NB4 (cell line): ENCODE measurements at regions not wholly inside any gene's neighbourhood (a gene's known extent, or its start where the extent isn't known, plus 50 kb on each side); places are given as distances from the start of the nearest gene placed in this dataset.

Experiments
- MYC ChIP-seq: IDR thresholded peaks from 2 replicates; pipeline ENCODE4 v1.6.1; 2011; ENCODE audit warnings: low read depth, low read length
- POLR2A ChIP-seq: IDR thresholded peaks from 2 replicates; pipeline ENCODE4 v1.6.1; 2011; ENCODE audit warnings: mild to moderate bottlenecking; ENCODE audit not compliant: insufficient read length; ENCODE audit errors: extremely low read depth
- TF ChIP-seq, protein P1 (sequence below): IDR thresholded peaks from one replicate; pipeline ENCODE4 v1.5.1; 2012; ENCODE audit warnings: low read depth, low read length

GRCh38 chr1:185442050-185442449, 125.0 kb upstream of the IVNS1ABP start:
- TF ChIP-seq, protein P1, sequence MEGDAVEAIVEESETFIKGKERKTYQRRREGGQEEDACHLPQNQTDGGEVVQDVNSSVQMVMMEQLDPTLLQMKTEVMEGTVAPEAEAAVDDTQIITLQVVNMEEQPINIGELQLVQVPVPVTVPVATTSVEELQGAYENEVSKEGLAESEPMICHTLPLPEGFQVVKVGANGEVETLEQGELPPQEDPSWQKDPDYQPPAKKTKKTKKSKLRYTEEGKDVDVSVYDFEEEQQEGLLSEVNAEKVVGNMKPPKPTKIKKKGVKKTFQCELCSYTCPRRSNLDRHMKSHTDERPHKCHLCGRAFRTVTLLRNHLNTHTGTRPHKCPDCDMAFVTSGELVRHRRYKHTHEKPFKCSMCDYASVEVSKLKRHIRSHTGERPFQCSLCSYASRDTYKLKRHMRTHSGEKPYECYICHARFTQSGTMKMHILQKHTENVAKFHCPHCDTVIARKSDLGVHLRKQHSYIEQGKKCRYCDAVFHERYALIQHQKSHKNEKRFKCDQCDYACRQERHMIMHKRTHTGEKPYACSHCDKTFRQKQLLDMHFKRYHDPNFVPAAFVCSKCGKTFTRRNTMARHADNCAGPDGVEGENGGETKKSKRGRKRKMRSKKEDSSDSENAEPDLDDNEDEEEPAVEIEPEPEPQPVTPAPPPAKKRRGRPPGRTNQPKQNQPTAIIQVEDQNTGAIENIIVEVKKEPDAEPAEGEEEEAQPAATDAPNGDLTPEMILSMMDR, result no peak
- TF ChIP-seq POLR2A (no peak), MYC (no peak)
